Colonic mucosa (tissue), 4 donors: ENCODE measurements at regions not wholly inside any gene's neighbourhood (a gene's known extent, or its start where the extent isn't known, plus 50 kb on each side); places are given as distances from the start of the nearest gene placed in this dataset.

Source experiments
- DNase-seq: peaks from one replicate; pipeline ENCODE4 v3.0.0-alpha.2; 2020
- H3K27ac ChIP-seq: fragments of 200-600 bp; one replicate; pipeline ENCODE4 v1.8.0; 2021
- H3K27me3 ChIP-seq: fragments of 200-600 bp; one replicate; pipeline ENCODE4 v1.8.0; 2021
- H3K36me3 ChIP-seq: fragments of 200-600 bp; one replicate; pipeline ENCODE4 v1.8.0; 2021
- H3K4me1 ChIP-seq: fragments of 200-600 bp; one replicate; pipeline ENCODE4 v1.8.0; 2021; ENCODE audit warnings: mild to moderate bottlenecking
- H3K4me3 ChIP-seq: fragments of 200-600 bp; one replicate; pipeline ENCODE4 v1.8.0; 2021
- H3K9ac ChIP-seq, 2 donors: one replicate each; pipeline ENCODE4 v1.7.0; 2013; ENCODE audit warnings: control low read depth in 2 of 2, low read depth in 2 of 2, low read length in 2 of 2
- H3K9me3 ChIP-seq: fragments of 200-600 bp; one replicate; pipeline ENCODE4 v1.8.0; 2021
- intact Hi-C: fragments of 100-400 bp; cut with DNase I; formaldehyde crosslinking; loops from one replicate; pipeline ENCODE4 v1.14.1; 2022
- TF ChIP-seq, protein P1 (sequence below): fragments of 200-600 bp; IDR thresholded peaks from one replicate; pipeline ENCODE4 v1.8.0; 2022; ENCODE audit warnings: antibody characterized with exemption, mild to moderate bottlenecking
- donor health status: healthy.
- donor health status: DM: no; HTN: no; CAD: no.
- donor health status: DM: no; HTN: no; CAD: no.

DNA sequence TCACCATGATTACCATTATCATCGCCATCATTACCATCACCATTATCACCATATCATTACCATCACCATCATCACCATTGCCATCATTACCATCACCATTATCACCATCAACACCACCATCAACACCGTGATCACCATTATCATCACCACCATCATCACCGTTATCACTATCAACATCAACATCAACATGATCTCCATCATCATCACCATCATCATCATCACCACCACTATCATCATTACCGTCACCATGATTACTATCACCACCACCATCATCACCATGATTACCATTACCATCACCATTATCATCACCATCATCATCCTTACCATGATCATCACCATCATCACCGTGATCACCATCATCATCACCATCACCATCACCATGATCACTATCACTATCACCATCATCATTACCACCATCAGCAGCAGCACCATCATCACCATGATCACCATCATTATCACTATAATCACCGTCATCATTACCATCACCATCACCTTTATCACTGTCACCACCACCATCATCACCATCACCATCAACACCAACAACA lies 753.7 kb downstream of the BRD1 start:
- no peaks in the 10 kb centered on the region for H3K9me3 ChIP-seq
- intact Hi-C loops = no loop called here
- H3K4me1 ChIP-seq = no peaks in the 10 kb centered on the region
- H3K9ac ChIP-seq = no peak overlapping the region
- TF ChIP-seq, protein P1, sequence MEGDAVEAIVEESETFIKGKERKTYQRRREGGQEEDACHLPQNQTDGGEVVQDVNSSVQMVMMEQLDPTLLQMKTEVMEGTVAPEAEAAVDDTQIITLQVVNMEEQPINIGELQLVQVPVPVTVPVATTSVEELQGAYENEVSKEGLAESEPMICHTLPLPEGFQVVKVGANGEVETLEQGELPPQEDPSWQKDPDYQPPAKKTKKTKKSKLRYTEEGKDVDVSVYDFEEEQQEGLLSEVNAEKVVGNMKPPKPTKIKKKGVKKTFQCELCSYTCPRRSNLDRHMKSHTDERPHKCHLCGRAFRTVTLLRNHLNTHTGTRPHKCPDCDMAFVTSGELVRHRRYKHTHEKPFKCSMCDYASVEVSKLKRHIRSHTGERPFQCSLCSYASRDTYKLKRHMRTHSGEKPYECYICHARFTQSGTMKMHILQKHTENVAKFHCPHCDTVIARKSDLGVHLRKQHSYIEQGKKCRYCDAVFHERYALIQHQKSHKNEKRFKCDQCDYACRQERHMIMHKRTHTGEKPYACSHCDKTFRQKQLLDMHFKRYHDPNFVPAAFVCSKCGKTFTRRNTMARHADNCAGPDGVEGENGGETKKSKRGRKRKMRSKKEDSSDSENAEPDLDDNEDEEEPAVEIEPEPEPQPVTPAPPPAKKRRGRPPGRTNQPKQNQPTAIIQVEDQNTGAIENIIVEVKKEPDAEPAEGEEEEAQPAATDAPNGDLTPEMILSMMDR = no peak
- no peaks in the 10 kb centered on the region for H3K36me3 ChIP-seq
- no peak overlapping the region for H3K4me3 ChIP-seq
- H3K27me3 ChIP-seq = no peaks in the 10 kb centered on the region
- H3K27ac ChIP-seq = no peak overlapping the region
- DNase-seq = no peak

DNA sequence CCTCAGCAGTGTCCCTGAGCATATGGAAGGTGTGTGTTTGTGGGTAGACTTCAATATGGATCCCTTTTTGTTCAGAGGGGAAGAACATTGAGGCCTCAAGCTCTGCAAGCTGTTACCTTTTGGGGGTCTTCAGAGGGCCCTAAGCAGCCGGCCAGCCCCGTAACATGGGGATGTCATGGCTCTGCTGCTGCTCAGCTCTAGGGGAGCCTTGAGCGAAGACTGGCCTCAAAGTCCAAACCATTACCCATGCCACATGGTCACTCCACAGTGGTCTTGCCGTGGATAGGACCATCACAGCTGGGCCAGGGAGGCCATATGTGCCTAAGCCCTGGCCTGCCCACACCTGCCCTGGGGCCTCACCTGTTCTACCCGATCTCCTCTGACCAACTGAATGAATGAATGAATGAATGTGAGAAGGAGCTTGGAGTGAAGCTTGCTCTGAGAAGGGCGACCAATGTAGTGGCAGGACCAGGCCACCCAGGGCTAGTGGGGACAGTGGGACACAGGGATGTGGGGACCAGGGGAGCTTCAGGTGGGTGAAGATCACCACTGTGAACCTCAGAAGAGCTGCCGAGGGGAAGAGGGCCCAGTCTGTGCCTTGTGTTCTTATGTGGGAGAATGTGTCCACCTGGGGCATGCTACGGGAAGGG lies 754.6 kb downstream of the BRD1 start:
- intact Hi-C loops = no loop called here

DNA sequence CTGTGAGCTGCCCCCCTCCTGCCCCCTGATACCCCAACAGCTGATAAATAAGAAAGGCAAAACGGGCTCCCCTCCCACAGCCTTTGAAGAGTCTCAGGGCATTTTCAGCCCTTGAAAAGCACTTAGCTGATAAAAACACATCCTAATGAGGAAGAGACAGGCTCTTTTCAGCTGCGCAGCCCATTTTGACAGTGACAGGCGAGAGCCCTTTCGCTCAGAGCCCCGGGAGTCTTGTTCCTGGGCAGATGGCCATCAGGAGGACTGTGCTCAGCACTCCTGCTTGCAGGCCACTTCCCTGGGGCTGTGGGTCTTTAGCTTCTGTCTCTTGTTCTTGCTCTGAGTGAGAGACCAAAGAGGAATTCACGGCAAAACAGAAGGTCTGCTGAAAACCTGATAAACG lies 757.2 kb downstream of the BRD1 start:
- H3K9ac ChIP-seq = no peak overlapping the region
- H3K27ac ChIP-seq = no peak overlapping the region
- TF ChIP-seq, protein P1 = no peak
- H3K9me3 ChIP-seq = no peaks in the 10 kb centered on the region
- no peaks in the 10 kb centered on the region for H3K4me1 ChIP-seq
- intact Hi-C loops = no loop called here
- H3K4me3 ChIP-seq = no peak overlapping the region
- H3K36me3 ChIP-seq = no peaks in the 10 kb centered on the region
- DNase-seq = no peak
- H3K27me3 ChIP-seq = no peaks in the 10 kb centered on the region

More for the DNA sequence above, 754.6 kb downstream of the BRD1 start:
- Histone ChIP-seq H3K9ac (no peak overlapping the region), H3K27ac (no peak overlapping the region), H3K4me3 (no peak overlapping the region), H3K36me3 (no peaks in the 10 kb centered on the region), H3K27me3 (no peaks in the 10 kb centered on the region), H3K9me3 (no peaks in the 10 kb centered on the region), H3K4me1 (no peaks in the 10 kb centered on the region)
- TF ChIP-seq, protein P1 = no peak
- no peak for DNase-seq

DNA sequence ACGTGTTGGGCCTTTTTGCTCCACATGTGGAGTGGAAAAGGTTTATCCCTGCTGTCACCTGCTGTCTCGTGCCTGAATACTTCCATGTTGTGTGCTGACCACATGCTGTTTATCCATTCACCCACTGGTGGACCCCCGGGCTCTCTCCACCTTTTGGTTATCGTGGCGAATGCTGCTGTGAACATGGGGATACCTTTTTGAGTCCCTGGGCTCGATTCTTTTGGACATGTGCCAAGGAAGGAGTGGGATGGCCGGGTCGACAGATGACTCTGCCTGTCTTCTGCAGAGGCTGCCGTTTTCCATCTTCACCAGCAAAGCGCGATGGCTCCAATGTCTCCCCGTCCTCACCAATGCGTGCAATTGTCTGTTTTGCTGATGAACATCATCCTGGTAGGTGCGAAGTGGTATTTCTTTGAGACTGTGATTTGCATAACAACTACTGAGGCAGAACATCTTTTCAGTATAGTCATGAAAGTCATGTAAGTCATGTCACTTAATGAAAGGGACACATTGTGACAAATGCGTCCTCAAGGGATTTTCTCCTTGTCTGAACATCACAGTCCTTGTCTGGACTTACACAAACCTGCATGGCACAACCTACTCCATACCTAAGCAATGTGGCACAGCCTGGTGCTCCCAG lies 758.7 kb downstream of the BRD1 start:
- H3K9ac ChIP-seq = no peak overlapping the region
- TF ChIP-seq, protein P1 = no peak

DNA sequence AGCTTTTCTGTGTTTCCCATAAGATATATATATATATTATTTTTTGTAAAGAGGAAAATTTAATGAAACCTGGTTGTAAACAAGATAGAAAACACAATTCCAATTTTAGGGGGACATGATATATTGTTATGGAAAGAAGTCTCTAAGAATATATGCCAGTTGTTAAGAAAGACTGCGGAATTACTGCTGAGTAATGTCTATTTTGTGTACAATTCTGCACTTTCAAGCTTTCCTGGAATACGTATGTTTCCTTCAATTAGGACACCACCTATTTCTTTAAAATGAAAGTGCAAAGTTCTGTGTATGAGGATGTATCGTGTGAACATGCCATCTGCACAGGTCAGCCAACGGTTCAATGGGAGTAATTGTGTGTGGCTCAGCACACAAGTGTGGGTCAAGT lies 760.2 kb downstream of the BRD1 start:
- intact Hi-C loops = no loop called here

More for the DNA sequence above, 758.7 kb downstream of the BRD1 start:
- no peak overlapping the region for H3K4me3 ChIP-seq
- H3K36me3 ChIP-seq = no peaks in the 10 kb centered on the region
- no peak overlapping the region for H3K27ac ChIP-seq
- no peaks in the 10 kb centered on the region for H3K9me3 ChIP-seq
- no peaks in the 10 kb centered on the region for H3K27me3 ChIP-seq
- intact Hi-C loops = no loop called here
- DNase-seq = no peak
- H3K4me1 ChIP-seq = no peaks in the 10 kb centered on the region

More for the DNA sequence above, 760.2 kb downstream of the BRD1 start:
- no peaks in the 10 kb centered on the region for H3K27me3 ChIP-seq
- no peak overlapping the region for H3K27ac ChIP-seq
- TF ChIP-seq, protein P1 = no peak
- H3K36me3 ChIP-seq = no peaks in the 10 kb centered on the region
- DNase-seq = no peak
- H3K9me3 ChIP-seq = no peaks in the 10 kb centered on the region
- H3K9ac ChIP-seq = no peak overlapping the region
- H3K4me1 ChIP-seq = no peaks in the 10 kb centered on the region
- no peak overlapping the region for H3K4me3 ChIP-seq
